Lower leg skin (tissue), 3 donors: ENCODE measurements at regions not wholly inside any gene's neighbourhood (a gene's known extent, or its start where the extent isn't known, plus 50 kb on each side); places are given as distances from the start of the nearest gene placed in this dataset.

Experiments used
- POLR2A ChIP-seq, 2 donors: fragments of 450-650 bp; IDR thresholded peaks; one replicate each; pipeline ENCODE4 v1.6.1; 2016 to 2017; ENCODE audit warnings: antibody characterized with exemption in 2 of 2, mild to moderate bottlenecking in 1 of 2, moderate library complexity in 1 of 2
- TF ChIP-seq, protein P1 (sequence below), 3 donors: fragments of 450-650 bp; IDR thresholded peaks; one replicate each; pipeline ENCODE4 v1.5.1; 2016; ENCODE audit warnings: antibody characterized with exemption in 3 of 3, mild to moderate bottlenecking in 3 of 3, moderate library complexity in 2 of 3

DNA sequence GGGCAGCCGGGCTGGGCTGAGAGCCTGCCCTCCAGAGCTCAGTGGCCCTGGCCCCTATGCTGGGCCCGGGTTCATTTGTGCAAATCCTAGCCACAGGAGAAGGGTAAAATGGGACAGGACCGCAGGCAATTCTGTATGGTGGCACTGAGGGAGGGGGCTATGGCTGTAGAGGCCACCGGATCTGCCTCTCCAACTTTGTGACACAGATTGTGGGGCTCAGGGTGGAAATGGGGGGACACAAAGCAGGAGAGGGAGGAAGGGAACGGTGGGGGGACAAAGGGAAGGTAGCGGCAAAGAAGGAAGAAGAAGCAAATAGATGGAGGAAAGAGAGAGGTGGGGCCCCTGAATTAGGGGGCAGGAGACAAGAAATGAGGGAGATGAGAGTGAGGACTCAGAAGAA lies 201.1 kb downstream of the SMAD2 start:
- TF ChIP-seq, protein P1, sequence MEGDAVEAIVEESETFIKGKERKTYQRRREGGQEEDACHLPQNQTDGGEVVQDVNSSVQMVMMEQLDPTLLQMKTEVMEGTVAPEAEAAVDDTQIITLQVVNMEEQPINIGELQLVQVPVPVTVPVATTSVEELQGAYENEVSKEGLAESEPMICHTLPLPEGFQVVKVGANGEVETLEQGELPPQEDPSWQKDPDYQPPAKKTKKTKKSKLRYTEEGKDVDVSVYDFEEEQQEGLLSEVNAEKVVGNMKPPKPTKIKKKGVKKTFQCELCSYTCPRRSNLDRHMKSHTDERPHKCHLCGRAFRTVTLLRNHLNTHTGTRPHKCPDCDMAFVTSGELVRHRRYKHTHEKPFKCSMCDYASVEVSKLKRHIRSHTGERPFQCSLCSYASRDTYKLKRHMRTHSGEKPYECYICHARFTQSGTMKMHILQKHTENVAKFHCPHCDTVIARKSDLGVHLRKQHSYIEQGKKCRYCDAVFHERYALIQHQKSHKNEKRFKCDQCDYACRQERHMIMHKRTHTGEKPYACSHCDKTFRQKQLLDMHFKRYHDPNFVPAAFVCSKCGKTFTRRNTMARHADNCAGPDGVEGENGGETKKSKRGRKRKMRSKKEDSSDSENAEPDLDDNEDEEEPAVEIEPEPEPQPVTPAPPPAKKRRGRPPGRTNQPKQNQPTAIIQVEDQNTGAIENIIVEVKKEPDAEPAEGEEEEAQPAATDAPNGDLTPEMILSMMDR (IDR thresholded peaks at IDR 0.05), result no peak
- no peak for TF ChIP-seq POLR2A (IDR thresholded peaks at IDR 0.05)
